ENCODE measurements at regions not wholly inside any gene's neighbourhood (a gene's known extent, or its start where the extent isn't known, plus 50 kb on each side); places are given as distances from the start of the nearest gene placed in this dataset.
"Not testable (repeated sequence)": the region's sequence is repeated elsewhere in the genome, so short reads cannot be mapped to it uniquely, and the experiment has no call there.

DNA sequence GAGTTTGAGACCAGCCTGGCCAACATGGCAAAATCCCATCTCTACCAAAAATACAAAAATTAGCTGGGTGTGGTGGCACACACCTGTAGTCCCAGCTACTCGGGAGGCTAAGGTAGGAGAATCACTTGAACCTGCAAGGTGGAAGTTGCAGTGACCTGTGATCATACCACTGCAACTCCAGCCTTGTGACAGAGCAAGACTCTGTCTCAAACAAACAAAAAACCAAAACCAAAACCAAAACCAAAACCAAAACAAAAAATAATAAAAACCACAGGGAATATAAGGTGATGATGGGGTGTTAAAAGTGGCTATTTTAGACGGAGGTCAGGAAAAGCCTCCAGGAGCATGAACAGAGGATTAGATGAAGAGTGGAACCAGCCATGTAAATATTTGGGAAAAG lies 96.3 kb upstream of the ARRDC3 start:
- TF ChIP-seq, protein P1, sequence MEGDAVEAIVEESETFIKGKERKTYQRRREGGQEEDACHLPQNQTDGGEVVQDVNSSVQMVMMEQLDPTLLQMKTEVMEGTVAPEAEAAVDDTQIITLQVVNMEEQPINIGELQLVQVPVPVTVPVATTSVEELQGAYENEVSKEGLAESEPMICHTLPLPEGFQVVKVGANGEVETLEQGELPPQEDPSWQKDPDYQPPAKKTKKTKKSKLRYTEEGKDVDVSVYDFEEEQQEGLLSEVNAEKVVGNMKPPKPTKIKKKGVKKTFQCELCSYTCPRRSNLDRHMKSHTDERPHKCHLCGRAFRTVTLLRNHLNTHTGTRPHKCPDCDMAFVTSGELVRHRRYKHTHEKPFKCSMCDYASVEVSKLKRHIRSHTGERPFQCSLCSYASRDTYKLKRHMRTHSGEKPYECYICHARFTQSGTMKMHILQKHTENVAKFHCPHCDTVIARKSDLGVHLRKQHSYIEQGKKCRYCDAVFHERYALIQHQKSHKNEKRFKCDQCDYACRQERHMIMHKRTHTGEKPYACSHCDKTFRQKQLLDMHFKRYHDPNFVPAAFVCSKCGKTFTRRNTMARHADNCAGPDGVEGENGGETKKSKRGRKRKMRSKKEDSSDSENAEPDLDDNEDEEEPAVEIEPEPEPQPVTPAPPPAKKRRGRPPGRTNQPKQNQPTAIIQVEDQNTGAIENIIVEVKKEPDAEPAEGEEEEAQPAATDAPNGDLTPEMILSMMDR (IDR thresholded peaks at IDR 0.05; ENCODE audit: low read depth, low read length, poor library complexity, severe bottlenecking), result not testable (repeated sequence)
- TF ChIP-seq EZH2phosphoT487 (IDR thresholded peaks at IDR 0.05; ENCODE audit: borderline replicate concordance, low read length), result not testable (repeated sequence)

Data from DOHH2 (cell line).